ENCODE measurements at regions not wholly inside any gene's neighbourhood (a gene's known extent, or its start where the extent isn't known, plus 50 kb on each side); places are given as distances from the start of the nearest gene placed in this dataset.

GRCh38 chr4:185987961-185988627, 80.9 kb upstream of the TLR3 start:
- intact Hi-C loops (cut with micrococcal nuclease), result no loop called here
- no peaks in the 10 kb centered on the region for H3K4me1 Mint-ChIP-seq
- H3K9me3 Mint-ChIP-seq, result peaks cover 6% of the 10 kb centered on the region
- H3K27ac Mint-ChIP-seq, result no peak overlapping the region
- DNase-seq (no peak), ATAC-seq (ENCODE audit: low read depth) (no peak)
- no peak overlapping the region for H3K4me3 Mint-ChIP-seq
- POLR2A ChIA-PET, result no interaction called here
- H3K27me3 Mint-ChIP-seq, result peaks cover 1% of the 10 kb centered on the region
- CTCF ChIA-PET, result no interaction called here
- TF ChIP-seq, protein P1, sequence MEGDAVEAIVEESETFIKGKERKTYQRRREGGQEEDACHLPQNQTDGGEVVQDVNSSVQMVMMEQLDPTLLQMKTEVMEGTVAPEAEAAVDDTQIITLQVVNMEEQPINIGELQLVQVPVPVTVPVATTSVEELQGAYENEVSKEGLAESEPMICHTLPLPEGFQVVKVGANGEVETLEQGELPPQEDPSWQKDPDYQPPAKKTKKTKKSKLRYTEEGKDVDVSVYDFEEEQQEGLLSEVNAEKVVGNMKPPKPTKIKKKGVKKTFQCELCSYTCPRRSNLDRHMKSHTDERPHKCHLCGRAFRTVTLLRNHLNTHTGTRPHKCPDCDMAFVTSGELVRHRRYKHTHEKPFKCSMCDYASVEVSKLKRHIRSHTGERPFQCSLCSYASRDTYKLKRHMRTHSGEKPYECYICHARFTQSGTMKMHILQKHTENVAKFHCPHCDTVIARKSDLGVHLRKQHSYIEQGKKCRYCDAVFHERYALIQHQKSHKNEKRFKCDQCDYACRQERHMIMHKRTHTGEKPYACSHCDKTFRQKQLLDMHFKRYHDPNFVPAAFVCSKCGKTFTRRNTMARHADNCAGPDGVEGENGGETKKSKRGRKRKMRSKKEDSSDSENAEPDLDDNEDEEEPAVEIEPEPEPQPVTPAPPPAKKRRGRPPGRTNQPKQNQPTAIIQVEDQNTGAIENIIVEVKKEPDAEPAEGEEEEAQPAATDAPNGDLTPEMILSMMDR (IDR thresholded peaks at IDR 0.05), result no peak
- H3K36me3 Mint-ChIP-seq (ENCODE audit: low read depth), result no peaks in the 10 kb centered on the region

DNA sequence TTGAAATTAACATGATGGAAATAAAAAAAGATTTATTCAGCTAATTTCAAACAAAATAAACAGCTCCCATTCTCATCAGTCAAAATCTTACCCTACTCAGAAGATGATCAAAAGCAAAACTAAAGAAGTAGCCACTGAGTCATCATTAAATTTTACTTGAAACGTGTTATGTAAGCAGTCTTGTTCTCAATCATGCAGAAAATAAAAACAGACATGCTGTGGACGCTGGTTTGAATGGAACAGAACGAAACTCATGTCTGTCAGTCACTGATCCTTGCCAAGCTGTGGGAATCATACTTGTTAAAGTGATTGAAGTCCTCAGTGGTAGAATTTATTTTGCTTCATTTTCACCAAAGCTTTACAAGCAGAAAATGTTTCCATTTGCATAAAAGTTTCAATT, 77.2 kb upstream of the TLR3 start:
- H3K4me1 Mint-ChIP-seq, result no peaks in the 10 kb centered on the region
- no peak overlapping the region for H3K27ac Mint-ChIP-seq
- H3K4me3 Mint-ChIP-seq, result no peak overlapping the region
- intact Hi-C loops (cut with micrococcal nuclease), result no loop called here
- CTCF ChIA-PET, result no interaction called here
- H3K36me3 Mint-ChIP-seq (ENCODE audit: low read depth), result no peaks in the 10 kb centered on the region
- peaks cover 4% of the 10 kb centered on the region for H3K27me3 Mint-ChIP-seq
- no peak for ATAC-seq (ENCODE audit: low read depth)
- DNase-seq, result no peak
- POLR2A ChIA-PET, result no interaction called here
- H3K9me3 Mint-ChIP-seq, result peaks cover 3% of the 10 kb centered on the region
- TF ChIP-seq, protein P1 (IDR thresholded peaks at IDR 0.05), result no peak

GRCh38 chr4:185992585-185992984, 76.4 kb upstream of the TLR3 start:
- Mint-ChIP-seq H3K4me3 (no peak overlapping the region), H3K27ac (no peak overlapping the region), H3K4me1 (no peaks in the 10 kb centered on the region), H3K9me3 (peaks cover 3% of the 10 kb centered on the region), H3K36me3 (ENCODE audit: low read depth) (no peaks in the 10 kb centered on the region), H3K27me3 (peaks cover 3% of the 10 kb centered on the region)
- TF ChIP-seq, protein P1 (IDR thresholded peaks at IDR 0.05), result no peak
- intact Hi-C loops (cut with micrococcal nuclease), result no loop called here
- no peak for DNase-seq
- ChIA-PET CTCF (no interaction called here), POLR2A (no interaction called here)
- ATAC-seq (ENCODE audit: low read depth), result no peak

DNA sequence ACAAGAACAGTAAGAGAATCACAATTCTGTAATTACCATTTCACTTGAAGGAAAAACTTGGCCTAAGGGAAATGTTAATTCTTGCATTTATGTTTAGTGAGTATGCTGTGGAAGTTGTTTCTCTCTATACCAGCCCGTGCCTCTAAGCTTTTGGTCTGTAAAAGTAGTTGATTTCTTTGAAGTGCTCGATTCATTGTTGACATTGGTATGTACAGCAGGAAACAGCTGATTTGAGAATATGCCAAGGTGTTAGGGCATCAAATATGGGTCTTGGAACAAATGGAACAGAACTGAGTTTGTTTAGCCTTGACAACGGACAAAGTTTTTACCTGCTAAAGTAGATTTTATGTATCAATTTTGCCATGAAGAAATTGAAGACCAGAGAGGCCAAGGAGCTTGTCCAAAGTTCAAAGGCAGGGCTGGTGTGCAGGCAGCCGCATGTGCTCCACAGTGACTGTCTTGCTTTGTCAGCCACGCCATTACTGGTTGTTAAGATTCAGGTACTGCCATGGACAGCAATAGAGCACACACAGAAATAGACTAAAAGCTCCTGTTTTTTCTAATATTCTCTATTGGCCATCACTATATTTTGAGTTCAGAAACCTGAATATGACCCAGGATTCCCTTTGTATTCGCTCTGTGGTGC, 75.5 kb upstream of the TLR3 start:
- Mint-ChIP-seq H3K27me3 (peaks cover 3% of the 10 kb centered on the region), H3K36me3 (ENCODE audit: low read depth) (no peaks in the 10 kb centered on the region), H3K4me3 (no peak overlapping the region), H3K4me1 (no peaks in the 10 kb centered on the region), H3K9me3 (peaks cover 3% of the 10 kb centered on the region), H3K27ac (no peak overlapping the region)
- CTCF ChIA-PET, result no interaction called here
- ATAC-seq (ENCODE audit: low read depth), result no peak
- POLR2A ChIA-PET, result no interaction called here
- no peak for DNase-seq
- TF ChIP-seq, protein P1 (IDR thresholded peaks at IDR 0.05), result no peak
- intact Hi-C loops (cut with micrococcal nuclease), result no loop called here

DNA sequence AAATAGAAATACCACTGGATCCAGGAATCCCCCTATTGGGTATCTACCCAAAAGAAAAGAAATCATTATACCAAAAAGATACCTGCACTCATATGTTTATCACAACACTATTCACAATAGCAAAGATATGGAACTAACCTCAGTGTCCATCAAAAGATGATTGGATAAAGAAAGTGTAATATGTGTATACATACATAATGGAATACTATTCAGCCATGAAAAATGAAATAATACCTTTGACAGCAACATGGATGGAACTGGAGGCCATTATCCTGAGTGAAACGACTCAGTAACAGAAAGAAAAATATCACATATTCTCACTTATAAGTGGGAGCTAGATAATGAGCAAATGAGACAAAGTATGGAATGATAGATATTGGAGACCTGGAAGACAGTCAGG, 74.2 kb upstream of the TLR3 start:
- DNase-seq, result no peak
- ChIA-PET CTCF (no interaction called here), POLR2A (no interaction called here)
- ATAC-seq (ENCODE audit: low read depth), result no peak
- Mint-ChIP-seq H3K36me3 (ENCODE audit: low read depth) (no peaks in the 10 kb centered on the region), H3K27me3 (peaks cover 3% of the 10 kb centered on the region), H3K27ac (no peak overlapping the region), H3K4me1 (no peaks in the 10 kb centered on the region), H3K9me3 (peaks cover 3% of the 10 kb centered on the region), H3K4me3 (no peak overlapping the region)
- TF ChIP-seq, protein P1 (IDR thresholded peaks at IDR 0.05), result no peak
- intact Hi-C loops (cut with micrococcal nuclease), result no loop called here

Measured in activated B cell treated with CpG ODN at 0.5 μM for 24 hours (primary cell).